HG03460 (cell line): ENCODE measurements at regions not wholly inside any gene's neighbourhood (a gene's known extent, or its start where the extent isn't known, plus 50 kb on each side); places are given as distances from the start of the nearest gene placed in this dataset.

Experiments
- ATAC-seq: cut with Tn5 transposase; IDR thresholded peaks from one replicate; pipeline ENCODE4 v1.9.1; 2021; ENCODE audit not compliant: unreplicated experiment

DNA sequence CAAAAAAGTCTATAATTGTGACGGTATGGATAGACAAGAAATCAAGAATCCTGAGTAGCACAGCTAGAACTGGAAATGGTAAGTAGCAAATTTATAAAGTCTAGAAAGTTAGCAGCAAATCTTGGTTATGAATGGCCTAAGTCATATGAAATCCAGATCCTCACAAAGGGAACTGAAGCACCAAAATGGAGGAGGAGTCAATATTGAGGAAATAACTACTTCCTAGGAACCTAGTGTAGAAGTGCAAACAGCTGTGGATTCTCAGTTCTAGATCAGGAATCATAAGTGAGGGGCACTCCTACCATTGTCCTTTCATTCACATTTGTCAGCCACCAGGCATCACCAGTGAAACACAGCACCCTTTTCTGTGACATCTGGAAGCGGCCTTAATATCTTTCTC lies 202.2 kb upstream of the DCN start:
- no peak for ATAC-seq

DNA sequence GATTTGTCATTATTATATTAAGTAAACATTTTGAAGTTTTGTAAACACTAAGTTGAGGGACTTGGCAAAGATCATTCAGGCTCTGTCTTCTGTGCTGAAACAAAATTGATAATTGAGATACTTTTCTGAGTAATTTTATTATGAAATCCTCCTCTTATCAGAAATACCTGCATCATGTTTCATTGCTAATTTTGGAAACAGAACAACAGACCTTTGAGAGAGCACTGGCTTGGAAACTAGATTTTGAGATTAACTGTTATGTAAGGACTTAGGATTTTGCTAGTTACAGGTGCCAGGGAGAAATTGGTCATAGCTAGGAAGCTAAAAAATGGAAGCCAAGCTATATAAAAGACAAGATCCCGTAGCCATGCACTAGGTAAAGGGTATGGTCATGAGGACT lies 201.7 kb upstream of the DCN start:
- no peak for ATAC-seq

DNA sequence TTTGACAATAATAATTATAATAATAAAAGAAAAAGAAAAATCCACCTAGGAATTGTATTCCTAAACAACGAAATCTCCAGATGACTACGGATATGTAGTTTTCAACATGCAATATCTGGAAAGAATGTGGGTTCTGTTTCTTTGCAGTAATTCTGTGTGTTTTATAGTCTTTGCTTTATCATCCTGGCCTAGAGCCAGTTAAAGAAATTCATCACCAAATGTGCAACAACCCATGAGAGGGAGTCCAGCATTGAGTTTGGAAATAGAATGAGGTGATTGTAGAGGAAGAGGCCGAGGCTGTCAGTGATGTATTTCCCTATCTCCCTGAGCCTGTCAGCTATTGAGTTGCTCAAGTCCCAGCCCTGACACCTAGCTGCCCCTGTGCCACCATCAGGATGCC lies 200.5 kb upstream of the DCN start:
- no peak for ATAC-seq

DNA sequence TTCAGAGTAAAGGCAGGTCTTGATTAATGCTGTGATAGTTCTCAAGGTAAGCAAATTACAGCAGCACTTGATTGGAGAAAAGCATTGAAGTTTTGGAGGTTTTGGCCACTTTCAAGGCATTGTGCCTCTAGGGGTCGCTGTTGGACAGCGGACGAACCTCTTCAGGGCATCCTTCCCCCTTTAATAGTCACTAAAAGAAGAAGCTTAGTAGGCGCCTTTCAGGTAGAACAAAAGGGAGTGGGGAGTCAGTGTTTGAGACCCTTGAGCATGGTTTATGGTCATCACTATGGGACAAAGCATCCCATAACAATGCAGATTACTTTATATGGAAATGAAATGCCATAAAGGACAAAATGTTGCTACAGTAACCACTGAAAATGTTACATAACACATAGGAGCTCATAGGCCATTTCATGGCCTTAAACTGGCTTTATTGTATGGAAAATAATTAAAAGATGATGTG lies 199.5 kb upstream of the DCN start:
- peak; percentile 62 for ATAC-seq

DNA sequence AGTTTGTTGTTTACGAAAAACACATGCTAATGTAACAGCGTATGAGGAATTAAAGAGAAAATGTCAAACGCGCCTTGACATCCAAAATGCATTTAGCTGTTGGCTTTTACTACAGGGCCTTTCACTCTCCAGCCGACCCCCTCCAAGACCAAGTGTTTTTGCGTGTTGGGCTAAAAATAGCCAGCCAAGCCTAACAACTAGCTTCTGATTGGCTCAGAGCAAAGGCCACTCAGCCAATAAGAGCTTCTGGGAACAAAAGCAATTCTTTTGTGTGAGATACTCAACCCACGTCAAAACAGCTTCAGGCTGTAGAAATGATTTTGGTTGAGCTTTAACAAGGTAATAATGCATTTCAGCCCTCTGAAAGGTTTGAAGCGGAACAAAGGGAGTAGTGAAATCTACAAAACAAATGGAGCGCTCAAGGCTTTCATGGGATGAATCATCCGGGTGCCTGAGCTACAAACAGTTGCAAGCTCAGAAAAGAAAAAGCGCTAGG lies 198.7 kb upstream of the DCN start:
- peak; percentile 68 for ATAC-seq

DNA sequence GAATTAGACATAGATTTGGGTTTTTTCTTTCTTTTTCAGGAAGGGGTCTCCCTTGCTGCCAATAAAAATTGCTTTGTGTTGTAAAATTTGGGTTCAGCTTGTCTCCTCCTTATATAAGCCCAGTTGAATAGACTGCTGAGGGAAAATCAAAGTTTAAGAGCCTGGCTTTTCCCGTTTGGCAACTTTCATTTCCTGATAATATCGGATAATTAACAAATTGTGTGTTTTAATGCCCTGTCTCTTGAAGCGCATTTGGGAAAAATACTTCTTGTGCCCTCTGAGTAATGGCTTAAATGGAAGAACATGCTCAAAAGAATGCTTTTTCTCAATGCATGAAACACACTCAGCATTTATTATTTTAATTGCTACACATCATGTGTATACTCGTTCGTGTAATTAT lies 198.0 kb upstream of the DCN start:
- no peak for ATAC-seq

DNA sequence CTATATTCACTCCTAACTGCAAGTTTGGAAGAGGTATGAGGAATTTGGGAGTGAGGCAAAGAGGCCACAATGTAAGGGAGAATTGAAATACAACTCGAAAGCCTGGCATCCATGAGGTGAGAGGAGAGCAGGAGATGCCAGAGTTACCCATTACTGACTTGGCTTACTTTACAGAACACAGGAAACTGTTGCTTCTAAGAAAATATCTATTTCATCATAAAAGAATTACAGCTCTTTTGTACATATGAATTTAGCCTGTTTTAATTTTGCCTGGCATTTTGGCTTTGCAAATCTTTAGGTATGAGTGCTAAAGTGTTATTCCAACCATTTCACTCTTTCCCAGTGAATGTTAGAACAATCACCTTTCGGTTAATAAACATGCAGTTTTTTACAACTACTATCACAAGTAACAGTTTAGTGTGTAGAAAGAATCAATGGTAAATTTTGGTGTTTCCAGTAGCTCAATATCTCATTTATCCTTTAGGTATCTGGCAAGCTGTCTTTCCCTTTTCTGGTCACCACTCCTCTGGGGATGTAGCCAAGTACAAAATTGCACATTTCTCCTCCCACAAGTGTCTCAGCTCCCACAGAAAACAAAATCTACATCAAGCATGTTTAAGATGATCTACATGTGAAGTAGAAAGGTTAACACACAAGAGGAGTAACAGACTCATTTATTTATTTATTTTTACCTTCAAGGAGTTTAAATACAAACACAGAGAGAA lies 196.6 kb upstream of the DCN start:
- ATAC-seq: no peak

DNA sequence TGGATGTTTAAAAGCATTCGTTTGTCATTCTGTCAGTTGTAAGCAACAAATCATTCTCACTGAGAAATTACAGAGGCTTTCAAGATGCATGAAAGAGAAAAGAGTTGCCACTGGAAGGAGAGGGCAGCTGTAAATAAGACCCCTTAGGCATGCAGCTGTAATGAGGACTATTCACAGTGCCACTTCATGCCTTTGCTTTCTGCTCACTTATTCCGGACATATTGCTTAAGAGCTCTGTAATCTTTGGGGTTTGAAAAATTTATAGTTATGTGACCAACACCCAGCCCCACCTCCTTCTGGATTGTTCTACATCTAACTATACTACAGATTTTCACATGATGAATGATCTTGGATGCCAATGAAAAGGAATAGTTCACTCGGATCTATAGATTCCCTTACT lies 194.8 kb upstream of the DCN start:
- no peak for ATAC-seq

DNA sequence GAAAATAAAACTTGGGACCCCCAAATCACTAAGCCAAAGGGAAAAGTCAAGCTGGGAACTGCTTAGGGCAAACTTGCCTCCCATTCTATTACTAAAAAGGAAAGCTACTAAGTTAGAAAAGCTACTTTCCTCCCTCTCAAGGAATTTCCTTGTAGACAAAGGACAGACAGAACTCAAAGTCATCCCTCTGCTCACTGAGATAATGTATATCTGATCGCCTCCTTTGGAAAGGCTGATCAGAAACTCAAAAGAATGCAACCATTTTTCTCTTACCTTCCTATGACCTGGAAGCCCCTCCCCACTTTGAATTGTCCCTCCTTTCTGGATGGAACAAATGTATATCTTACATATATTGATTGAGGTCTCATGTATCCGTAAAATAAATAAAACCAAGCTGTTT lies 190.5 kb upstream of the DCN start:
- ATAC-seq: no peak

DNA sequence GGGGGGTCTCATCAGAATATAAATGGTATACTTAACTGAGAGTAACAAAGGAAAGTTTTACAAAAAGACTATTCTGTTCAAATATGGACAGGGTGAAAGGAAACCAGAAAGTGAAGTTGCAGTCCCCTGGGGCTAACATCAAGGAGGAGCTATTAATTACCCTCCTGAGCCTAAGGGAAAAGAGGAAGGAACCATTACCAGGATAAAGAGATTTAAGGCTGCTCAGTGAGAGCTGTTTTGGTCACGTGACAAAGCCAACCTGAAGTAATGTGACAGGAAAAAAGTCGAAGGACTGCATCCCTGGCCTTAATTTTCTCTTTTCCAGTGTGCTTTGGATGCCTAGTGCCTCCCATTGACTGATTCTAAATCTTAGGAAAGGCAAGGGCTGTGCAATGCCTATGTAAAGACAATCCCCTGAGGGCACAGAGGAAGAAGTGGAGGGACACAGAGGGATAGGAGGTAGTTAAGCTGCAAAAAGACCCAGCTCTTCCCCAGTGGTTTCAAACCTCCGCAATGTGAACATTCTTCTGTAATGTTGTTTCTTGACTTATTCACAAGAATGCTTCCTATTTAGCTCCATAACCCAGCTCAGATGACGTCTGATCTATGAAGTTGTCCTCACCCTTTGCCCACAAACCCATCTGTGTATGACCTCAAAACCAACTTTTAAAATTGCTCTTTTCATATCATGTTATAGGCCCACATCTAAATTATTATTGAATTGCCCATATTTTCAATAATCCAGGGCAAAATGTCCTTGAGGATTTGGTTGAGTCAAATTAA lies 187.7 kb upstream of the DCN start:
- no peak for ATAC-seq

DNA sequence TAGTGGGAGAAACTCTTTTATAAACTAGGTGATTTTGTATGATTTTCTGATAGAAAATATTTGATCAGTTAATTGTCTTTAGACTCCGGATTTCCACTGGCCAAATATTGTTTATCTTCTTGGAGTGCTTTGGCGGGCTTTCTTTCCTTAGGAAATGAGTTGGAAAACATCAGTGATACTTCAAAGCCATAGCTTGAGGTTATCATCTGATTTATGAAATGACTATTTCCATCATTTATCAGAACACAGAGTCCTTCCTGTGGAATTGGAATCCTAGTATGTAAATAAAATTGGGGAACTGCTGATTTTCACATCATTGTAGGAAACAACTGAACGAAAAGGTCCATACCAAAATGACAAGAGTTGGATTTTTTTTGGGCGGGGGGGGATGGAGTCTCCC lies 186.0 kb upstream of the DCN start:
- ATAC-seq: no peak

DNA sequence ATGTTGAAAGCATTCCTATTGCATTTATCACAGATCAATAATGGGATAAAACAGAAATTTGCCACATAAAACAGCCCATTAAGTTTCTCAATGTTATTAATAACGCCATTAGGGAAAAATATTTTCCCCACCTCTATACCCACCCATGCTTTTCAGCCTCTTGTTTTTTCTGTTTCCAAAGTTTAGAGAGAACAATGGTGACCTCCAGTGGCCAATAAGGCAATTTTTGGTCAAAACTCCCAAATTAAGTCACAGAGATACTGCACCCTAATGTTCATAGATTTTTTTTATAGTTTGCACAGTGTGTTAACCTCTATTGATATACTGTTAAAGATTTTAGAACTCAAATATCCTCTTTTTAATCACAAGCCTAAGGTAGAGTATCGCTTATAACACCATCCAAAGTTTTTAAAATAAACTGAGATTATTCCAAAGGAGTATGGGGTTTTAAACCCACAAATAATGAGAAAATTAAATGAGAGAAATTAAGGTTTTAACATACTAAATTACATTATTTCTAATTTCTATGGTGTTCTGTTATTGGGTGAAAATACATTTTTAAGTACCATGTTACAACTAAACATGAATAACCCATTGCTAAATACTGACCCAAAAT lies 184.7 kb upstream of the DCN start:
- no peak for ATAC-seq

DNA sequence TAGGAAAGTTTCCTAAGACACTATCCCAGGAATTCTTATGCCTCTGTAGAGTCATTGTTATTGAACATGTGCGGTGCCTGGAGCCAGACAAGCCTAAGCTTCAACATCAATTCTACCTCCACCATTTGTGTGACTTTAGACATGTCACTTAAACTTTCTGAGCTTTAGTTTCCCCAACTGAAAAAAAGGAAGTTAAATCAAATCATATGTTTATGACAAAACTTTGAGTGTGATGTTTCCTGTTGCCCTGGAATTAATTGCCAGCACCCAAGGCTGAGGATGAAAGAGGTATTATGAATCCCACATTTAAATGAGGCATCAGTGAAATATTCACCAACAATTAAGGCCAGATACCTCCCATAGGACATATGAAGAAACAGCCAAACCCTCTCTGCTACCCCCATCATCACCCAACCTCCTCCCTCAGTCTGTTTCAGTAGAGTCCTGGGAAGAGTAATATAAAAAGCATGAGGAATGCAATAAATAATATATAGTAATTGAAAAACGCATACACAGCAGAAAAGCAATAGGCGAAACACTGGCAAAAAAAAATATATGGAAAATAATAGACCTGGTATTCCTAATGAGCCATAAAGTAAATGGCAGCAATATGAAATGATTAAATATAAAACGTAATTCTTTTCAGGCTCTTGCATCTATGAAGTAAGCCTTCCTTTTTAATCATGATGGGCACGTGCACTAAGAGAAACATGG lies 182.0 kb upstream of the DCN start:
- ATAC-seq: no peak

DNA sequence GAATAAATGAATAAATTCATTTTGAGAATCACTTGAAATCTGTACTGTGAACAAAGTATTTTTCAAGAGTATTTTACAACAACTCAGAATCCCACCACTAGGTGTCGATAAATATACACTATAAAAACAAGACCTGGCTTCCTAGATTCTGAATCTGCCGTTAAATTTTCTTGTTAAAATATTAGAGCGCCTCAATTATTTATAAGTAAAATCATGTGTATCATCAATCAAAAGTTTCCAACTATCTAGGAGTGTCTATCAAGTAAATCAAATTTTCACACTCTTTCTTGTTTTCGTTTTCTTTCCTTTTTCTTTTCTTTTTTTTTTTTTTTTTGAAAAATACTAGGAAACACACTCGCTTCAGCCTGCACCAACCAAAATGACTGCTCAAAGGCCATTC lies 179.2 kb upstream of the DCN start:
- no peak for ATAC-seq

DNA sequence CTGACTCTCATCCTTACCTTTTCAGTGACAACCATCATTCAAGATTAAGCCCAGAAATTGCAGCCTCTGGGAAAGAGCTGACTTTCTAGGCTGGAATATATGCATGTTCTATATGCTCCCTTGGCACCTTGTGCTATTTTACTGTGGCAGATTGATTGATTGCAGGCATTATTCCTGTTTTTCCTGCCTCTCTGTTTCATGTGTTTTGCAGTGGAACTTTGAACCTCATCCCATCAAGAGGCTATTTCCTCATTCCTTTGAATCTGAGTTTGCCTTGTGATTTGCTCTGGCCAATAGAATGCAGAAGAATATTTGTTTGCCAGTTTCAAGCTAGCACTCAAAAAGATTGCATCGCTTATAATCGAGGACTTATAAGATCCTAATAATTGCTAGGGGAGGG lies 174.8 kb upstream of the DCN start:
- ATAC-seq: no peak

DNA sequence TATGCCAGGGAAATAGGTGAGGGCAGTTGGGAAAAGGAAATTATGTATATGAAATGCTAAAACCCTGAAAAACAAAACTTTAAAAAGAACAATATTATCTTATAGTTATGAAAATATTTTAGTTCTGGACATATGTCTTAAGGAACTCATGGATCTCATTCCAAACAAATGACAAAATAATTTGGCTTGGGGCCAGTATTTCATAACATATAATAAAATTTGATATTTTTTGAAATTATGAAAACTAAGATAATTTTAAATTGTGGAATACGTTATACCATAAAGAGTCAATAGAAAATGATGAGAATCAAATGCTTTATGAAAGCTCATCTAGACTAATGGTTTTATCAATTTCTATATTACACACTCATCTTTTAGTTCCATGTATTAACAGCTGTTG lies 173.8 kb upstream of the DCN start:
- no peak for ATAC-seq

DNA sequence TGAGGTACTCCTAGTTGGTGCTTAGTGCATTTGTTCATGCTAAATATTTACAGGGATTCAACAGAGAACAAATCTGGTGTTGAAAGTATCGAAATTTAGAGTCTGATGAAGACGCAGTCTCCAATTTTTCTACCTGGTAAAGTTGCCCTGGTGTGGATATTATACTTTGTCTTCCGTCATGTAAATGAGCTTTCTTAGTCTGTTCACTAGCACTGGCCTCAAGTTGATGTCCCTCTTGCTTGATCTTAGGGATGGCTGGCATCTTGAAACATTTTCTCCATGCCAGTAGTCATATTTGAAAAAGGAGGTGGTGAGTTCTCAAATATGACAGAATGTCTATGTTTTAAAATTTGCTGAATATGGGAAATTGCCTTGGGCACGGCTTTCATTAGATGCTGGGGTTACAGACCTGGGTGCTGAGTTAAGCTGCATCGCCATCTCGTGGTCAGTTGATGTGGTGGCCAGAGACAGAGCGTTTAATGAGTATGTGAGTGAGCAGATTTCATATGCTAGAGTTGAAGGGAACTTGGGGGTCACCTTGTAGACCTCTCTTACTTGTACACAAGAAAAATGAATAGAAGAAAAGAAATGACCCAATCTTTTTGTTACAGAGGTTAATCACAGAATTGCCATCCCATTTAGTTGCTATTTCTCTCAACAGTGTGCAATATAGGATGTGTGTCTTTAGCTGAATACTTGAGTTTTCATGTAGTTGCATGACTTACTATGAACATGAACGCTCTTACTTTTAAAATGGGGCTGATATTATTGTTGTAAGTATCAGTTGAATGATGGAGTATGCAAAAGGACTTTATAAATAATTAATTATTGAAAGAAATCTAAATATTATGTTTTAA lies 172.8 kb upstream of the DCN start:
- peak; percentile 84 for ATAC-seq

DNA sequence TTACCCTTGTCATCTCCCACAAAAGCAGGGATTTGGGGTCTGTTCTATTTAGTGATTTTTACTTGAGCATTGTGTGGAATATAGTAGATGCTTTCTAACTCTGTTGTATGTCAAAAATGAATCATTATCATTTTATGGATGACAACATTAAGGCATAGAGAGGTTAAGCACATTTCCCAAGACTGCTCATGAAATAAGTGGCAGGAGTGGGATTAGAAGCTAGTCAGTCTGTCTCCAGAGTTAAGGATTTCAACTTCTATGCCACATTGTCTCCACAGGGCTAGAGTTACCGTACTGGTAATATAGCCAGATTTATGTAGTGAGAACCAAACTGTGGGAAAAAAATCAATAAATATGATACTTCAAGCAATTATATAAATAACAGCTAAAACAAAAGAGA lies 170.6 kb upstream of the DCN start:
- no peak for ATAC-seq

DNA sequence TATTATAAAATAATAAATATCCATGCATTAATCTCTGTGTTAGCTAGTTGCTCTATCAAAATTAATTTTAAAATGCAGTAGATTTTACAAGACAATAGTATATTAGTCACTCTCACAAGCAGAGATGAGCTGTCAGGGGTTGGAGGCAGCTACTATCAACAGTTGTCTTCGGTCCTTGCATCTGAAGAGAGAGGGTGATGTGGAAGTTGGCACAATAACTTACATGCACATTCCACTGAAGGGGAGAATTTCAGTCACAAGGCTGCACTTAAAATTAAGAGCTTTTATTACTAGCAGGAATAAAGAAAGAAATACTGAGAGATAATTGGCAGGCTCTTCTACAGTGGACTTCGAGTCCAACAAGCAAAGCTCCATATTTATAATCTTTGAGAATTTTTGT lies 166.9 kb upstream of the DCN start:
- ATAC-seq: no peak

DNA sequence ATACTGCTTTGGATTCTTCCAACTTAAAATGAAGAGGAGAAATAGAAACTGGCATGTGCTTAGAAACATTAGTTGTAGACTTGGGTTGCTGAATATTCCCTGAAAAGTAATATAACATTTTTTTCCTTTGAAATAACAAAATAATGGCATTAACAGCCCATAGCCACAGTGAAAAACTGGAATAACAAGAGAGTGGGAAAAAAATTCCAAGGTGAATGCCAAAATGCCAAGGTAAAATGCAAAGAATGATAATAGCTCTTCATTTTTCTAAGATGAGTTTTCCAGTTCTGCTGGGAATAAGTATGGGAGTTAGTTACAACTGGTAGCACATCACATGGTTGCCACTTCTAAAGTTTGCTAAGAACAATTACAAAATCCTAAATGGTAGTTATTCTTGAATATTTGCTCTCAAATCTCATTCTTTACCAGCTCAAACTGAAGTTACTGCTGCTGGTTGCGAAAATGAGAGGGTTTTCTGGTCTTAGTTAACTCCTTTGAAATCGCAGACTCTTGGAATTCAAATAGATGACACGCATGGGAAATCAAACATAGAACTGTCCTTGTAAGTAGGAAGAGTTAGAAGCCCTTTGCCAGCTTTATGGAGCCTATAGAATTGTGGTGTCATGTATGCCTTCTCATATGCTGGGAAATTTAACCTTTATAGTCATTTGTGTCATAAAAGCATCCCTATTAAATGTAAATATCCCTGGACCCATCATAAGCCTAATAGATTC lies 165.0 kb upstream of the DCN start:
- ATAC-seq: no peak
